HG03469 (cell line): ENCODE measurements at regions not wholly inside any gene's neighbourhood (a gene's known extent, or its start where the extent isn't known, plus 50 kb on each side); places are given as distances from the start of the nearest gene placed in this dataset.

Experiments used
- ATAC-seq: cut with Tn5 transposase; IDR thresholded peaks from one replicate; pipeline ENCODE4 v1.9.1; 2021; ENCODE audit warnings: mild to moderate bottlenecking, moderate library complexity, moderate number of reproducible peaks; ENCODE audit not compliant: unreplicated experiment

DNA sequence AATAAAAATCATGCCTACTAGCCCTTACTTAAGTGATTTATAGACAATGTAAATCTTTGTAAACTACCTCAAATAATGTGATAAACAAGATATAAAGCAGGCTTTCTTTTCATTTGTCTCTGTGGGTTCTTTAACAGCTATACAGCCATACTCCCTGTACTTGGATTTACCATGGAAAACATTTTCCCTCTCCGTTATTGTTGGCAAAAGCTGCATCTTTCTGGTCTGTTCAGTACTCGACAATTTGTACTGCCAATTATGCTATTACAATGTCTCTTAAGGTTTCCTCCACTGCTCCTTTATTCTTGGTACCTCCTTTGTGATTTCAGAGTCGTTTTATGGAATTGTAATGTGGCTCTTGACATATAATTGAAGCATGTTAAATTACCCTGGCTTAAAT lies 426.3 kb upstream of the PKDCC start:
- no peak for ATAC-seq

DNA sequence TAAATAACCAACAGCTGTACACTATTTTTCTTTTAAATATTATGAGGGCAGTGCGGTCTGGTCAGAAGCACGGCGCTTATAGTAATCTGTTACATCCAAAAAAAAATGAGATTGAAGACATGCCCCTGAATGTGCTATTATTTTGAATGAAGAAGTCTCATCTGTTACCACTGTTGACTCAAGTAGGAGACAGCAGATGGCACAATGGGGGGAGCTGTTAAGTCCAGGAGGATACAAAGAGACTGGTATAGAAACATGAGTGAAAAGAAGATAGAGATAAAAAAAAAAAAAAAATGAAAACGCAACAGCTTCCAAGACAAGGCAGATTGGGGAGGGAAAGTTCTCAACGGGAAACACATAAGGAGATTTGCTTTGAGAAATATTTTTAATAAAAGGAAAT lies 425.5 kb upstream of the PKDCC start:
- no peak for ATAC-seq

DNA sequence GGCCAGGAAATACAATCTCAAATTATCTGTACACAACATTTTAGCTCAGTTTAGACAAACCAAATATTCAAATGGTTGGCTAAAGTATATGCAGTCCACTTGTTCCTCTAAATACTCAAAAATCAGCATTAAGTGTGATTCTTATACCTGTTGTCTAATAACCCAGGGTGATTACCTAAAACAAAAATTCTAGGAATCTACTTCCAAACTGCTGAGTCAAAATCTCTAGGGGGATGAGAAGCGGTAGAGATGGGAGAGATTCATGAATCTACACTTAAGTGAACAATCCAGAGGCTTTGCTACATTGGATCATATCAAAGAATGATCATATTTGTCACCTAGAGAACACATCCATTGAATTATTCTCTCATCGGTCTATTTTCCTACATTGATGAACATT lies 420.9 kb upstream of the PKDCC start:
- no peak for ATAC-seq

DNA sequence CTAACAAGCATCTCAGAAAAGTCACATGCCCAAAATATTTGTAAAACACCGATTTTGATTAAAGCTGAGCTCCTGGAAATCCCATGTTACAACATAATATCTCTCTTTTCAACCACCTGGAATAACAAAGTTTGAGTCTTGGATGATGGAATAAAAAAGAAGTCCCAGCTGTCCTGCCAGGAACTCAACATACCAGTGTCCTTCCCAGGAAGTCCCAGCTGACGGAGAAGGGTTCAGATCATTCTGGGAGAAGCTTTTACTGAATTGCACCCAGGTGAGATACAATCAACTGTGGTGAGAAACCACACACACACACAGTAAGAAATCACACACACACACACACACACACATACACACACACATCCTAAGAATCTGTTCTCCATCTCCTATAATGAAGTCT lies 413.1 kb upstream of the PKDCC start:
- ATAC-seq, result no peak

DNA sequence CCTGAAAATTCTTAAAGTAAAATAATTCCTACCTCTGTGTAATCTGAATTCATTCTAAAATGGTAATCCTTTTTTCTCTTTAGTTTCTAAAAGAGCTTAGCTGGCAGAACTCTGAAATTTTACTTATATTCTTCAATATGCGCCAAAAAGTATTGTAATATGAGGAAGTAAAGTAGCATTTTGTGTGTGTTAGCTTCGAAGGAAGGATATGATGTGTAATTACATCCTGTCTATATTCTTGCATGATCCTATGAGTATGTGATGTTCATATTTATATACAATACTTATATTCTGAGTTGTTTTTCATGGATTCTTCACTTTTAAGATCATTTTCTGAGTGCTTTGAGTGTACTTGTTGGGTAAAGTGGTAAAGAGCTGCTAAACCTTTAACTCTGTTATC lies 402.9 kb upstream of the PKDCC start:
- ATAC-seq, result no peak

DNA sequence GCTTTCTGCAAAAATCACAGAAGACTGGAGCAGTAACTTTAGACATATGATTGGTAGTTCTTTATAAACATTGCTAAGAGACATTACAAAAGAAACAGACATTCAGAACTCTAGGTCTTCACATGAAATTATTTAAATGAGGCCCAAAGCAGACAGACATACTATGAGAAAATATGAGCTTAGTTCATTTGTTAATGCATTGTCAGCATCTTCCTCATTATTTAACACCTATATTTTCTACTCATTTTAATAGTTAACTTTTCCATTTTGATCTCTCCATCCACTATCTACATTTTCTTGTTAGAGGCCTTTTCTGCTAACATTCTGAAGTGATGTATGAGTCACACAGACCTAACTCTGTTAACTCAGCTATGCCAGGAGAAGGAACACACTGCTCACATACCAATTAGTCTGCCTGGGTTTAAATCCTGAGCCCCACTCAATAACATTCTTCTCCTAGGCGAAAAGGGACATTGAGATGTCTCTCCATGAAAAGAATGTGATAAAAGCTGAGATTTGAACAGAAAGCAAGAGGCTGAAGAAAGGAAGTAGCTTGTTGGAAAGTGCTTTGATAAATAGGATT lies 400.3 kb upstream of the PKDCC start:
- no peak for ATAC-seq

DNA sequence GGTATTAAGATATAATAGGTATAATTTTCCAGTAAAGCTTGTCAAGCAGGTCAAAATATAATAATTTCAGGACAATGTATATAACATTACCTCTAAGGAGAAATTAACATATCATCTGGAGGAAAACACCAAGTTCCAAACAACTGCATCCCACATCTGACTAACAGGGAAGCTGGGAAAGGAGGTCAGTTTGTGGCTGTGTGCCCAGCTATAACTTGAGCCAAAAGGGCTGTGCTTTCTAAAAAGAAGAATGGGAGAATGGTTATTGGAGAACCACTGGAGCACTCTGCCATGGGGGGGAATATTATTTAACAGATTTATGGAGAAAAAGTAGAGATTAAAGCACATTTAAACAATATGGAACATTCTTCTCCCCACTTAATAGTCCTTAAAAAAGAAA lies 390.6 kb upstream of the PKDCC start:
- no peak for ATAC-seq

DNA sequence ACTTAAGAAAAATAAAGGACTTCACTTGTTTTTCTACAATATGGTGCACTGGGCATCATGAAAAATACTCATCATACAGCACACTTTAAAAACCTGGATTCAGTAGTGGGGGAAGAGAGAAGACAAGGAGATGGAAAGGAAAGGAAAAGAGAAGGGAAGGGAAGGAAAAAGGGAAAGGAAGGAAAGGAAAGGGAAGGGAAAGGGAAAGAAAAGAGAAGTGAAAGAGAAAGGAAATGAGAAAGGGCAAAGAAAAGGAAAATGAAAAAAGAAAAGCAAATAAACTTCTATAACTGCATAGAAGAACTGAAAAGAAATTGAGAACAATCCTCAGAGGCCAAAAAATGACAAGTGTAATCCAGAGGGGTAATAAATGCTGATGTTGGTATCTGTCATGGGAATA lies 388.1 kb upstream of the PKDCC start:
- no peak for ATAC-seq

DNA sequence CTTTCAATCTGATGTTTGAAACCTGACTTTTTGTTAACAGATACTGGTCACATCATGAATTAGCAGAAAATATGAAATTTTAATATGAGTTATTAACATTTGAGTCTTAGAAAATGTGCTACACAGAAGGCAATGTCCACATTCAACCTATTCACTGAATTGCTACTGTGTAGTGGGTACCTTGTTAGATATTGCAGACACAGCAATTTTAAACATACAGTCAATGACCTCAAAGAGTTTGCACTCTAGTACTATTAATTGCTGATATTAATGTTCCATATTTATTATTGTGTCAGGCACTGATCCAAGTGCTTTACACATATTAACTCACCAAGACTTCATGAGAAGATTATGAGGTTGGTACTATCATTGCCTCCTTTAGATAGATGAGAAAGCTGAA lies 385.4 kb upstream of the PKDCC start:
- ATAC-seq, result no peak

DNA sequence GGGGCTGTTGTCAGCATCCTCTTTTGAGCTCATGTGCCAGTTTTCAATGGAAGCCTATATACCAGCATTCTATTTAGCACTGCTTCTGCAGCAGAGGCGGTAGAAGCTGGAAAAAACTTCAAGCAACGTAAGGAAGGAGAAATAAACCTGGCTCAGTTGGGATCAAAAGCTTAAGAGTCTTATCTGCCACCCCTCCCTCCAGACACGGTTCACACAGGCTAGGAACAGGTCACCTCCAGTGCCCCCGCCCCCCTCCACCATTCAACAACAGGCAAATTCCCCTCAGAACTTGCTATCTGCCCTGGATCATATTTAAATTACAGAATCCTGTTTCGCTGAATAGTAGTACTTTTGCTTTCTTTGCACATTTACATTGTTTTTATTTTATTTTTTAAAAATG lies 384.8 kb upstream of the PKDCC start:
- ATAC-seq, result no peak

DNA sequence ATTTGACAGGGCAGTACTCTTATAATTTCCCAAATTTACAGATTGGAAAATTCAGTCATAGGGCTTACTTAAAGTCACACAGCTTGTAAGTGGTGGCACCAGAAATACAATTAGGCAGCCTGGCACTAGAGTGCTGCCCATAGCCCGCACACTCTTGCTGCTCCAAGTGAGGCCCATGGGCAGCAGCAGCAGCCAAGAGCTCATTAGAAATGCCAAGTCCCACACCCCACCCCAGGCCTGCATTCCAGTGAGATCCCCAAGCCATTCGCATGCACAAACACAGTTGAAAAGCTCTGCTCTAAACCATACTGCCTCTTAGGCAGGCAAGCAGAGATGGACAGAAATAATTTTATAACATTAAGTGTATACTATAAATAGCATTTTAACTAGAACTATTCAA lies 379.3 kb upstream of the PKDCC start:
- no peak for ATAC-seq

DNA sequence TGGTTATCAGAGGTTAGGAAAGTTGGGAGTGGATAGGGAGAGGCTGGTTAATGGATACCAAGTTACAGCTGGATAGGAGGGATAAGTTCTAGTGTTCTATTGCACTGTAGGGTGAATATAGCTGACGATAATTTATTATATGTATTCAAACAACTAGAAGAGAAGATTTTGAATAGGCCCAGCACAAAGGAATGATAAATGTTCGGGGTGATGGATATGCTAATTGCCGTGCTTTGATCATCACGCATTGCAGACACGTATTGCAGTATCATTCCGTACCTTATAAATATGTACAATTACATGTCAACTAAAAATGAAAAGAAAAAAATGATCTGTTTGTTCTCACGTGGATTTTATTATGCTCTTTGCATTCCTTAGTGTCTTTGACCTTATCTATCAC lies 369.2 kb upstream of the PKDCC start:
- ATAC-seq, result no peak

DNA sequence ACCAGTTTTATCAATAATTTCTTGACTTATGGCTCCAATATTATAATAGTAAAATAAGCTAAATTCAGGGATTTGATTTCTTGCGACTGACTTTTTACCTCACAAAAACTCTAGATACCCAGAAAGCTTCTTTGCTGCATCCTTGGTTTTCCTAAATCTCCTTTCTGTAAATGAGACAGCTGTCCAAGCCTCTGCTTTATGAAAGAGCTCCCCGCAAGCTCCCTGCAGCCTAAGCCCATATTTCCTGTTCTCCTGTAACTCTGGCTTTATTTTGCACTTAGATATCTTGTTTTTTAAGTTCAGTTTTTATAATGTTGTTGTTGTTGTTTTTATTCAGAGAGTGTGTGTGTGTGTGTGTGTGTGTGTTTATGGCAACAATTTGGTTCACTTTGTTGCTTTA lies 361.7 kb upstream of the PKDCC start:
- ATAC-seq, result no peak

DNA sequence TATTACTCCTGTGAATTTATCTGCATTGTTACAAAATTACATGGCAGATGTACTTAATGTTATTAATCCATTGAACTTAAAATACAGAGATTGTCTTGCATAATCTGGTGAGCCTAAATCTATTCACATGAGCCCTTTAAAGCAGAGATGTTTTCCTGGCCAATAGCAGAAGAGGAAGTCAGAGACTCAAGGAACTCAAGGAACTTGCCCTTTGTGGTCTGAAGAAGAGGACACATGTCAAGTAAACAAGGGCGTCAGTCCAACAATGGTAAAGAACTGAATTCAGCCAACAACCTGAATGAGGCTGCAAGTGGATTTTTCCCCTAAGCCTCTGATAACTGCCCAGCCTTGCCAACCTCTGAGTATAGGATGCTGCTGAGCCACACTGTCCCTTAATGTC lies 356.3 kb upstream of the PKDCC start:
- ATAC-seq, result no peak

DNA sequence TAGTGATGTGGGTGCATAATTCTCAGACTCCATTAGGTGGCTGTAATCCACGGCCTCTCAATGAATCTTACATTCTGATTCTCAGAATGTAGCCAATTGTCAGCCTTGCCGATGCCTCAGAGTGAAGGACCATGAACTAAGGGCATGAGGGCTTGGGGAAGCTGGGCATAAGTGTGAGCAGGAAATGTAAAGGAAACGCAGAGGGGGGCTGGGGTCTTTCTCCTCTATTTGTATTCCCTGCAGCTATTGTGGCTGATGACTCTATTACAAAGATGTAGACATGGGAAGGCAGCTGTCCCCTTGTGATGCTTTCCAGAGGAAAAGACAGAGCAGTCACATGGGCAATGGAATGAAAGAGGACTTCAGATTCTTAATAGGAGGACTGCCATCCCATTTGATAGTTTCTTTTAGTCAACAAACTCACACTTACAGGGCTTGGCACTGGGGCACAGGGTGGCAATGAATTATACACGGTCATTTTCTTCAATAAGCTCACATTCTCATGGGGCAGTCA lies 353.2 kb upstream of the PKDCC start:
- no peak for ATAC-seq

DNA sequence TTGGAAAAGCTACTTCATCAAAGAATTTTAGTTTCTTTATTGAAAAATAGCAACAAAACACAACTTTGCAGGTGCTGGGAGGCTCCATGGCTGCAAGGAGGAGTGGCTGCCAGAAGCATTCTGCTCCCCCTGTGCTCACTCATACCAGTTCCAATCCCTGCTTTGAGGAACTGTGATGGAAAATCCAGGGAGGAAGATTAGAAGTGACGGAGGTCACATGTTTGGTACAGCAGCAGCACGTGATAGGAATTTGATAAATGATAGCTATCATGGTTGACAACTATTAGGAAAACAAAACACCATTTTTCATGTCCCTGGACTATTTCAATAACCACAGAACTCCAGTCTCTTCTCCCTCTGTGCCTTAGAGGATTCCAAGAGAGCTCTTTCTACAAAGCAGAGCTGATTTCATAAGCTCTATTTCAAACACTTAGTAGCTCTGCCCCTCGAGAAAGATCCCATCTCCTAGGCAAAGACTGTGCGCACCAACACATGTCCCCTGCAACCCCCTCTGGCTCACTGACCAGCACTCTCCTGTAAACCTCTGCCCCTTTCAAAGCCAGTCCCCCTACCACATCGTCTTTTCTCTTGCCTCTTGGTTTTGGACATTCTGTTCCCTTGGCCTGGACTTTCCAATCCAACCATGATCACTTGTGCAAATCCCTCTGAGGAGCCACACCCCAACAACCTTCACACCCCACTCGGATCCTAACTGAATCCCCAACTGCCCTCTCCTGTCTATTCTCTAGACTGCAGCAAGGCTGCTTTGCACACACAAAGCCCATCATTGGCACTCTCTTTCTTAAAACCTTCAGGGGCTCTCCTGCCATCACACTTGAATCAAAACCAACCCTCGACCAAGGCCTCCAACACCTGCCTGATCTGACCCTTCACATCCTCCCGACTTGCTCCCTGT lies 352.4 kb upstream of the PKDCC start:
- no peak for ATAC-seq

DNA sequence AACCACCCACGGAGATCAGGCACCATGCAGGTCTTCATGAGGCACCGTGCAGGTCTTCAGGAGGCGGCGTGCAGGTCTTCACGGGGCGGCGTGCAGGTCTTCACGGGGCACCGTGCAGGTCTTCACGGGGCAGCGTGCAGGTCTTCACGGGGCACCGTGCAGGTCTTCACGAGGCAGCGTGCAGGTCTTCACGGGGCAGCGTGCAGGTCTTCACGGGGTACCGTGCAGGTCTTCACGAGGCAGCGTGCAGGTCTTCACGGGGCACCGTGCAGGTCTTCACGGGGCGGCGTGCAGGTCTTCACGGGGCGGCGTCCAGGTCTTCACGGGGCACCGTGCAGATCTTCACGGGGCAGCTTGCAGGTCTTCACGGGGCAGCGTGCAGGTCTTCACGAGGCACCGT lies 350.4 kb upstream of the PKDCC start:
- ATAC-seq, result no peak

DNA sequence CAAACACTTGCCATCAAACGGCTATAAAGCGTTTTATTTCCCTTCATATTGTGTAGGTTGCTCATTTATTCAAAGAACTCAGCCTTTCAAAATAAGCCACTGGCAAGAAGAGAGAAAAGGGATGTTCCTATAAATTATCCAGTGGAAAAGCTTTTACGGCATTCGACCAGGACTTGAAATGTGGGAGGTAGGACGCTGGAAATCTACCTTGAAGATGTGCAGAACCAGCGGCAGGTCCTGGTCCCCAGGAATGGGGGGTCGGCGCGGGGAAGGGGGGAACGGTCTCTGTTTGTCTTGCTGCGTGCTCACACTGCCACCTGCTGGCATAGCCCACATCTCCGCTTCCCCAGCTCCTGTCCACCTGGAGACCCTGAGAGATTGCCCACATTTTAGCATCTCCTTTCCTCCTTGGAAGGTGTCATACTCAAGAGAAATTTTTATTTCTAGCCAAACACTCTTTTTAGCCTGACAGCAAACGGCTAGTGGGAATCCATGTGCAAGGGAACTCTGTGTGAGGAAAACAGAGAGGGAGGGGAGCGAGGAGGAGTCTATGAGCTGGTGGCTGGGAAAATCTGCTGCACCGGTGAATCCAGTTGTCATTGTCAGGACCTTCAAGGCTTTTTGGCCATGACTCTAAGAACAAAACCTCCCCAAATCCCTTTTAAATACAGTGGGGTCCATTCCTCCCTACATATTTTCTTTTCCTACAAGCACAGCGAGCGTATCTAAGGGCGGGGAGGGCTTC lies 349.0 kb upstream of the PKDCC start:
- no peak for ATAC-seq

DNA sequence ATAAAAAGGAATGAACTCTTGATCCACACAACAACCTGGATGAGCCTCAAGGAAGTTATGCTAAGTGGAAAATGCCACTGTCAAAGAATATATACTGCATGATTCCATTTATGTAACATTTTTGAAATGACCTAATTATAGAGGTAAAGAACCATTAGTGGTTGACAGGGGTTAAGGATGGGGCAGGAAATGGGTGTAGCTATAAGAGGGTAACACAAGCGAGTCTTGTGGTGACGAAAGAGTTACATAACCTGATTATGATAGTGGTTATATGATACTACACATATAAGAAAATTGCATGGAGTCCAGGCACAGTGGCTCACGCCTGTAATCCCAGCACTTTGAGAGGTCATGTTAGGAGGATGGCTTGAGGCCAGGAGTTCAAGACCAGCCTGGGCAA lies 346.6 kb upstream of the PKDCC start:
- no peak for ATAC-seq

DNA sequence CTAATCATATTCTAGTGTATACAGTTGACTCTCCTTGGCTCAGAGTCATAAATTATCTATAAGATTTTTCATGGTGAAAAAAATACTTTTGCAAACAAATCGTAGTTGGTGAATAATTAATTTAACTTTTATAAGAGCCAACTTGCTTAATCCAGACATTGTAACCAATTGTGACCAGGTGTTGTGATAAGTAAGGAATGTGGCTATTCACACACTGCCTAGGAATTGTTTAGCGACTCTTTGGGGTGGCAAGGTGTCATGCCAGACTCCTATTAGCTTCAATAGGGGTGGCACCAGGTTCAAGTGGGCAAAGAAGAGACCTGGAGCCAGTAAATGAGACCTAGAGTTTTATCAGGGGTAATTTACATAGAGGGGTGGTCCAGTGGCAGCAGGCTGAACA lies 344.7 kb upstream of the PKDCC start:
- ATAC-seq, result no peak

DNA sequence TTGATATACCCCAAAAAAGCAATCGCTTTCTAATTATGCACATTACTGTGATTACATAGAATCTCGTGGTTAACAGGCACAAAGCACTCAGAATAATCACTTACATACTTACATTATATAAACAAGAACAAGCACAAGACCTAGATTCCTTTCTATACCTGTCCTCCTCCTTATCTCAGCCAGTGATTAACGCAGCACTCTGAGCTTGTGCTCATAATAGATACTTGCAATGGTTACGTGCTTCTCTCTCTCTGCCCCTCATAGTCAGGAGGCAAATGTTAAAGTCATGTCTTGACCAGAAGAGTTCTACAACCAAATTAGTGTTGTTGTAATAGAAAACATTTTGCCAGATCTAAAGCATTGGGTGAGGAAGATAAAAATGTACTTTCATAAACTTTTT lies 342.2 kb upstream of the PKDCC start:
- ATAC-seq, result no peak

DNA sequence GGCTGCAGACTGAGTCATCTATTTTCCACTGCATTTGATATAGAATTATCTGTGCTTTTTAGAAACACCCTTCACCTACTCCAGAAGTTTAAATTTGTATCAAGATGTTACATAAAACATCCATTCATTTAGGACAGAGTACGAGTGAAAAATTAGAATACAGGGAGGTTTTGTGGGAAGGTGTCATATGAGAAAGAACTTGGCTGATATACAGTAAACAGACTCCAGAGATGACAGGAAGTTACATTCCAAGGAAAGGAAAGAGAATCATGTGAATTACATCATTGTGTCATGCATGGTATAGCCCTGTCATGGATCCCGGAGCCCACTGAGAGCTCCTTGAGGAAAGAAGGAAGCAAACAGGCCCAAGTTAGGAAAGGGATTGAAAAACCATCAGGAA lies 341.5 kb upstream of the PKDCC start:
- ATAC-seq, result no peak
